Type B pancreatic cell (in vitro differentiated cells): ENCODE measurements at regions not wholly inside any gene's neighbourhood (a gene's known extent, or its start where the extent isn't known, plus 50 kb on each side); places are given as distances from the start of the nearest gene placed in this dataset.

Source experiments
- DNase-seq: peaks from one replicate; pipeline ENCODE4 v3.0.0; 2021; ENCODE audit warnings: mixed read lengths; ENCODE audit not compliant: unreplicated experiment; ENCODE audit errors: extremely low spot score
- H3K27ac Mint-ChIP-seq: 2 replicates; pipeline ENCODE4 v1.8.0; 2021; ENCODE audit warnings: mild to moderate bottlenecking, mixed read lengths
- H3K27me3 Mint-ChIP-seq: 2 replicates; pipeline ENCODE4 v1.8.0; 2021; ENCODE audit warnings: mixed read lengths
- H3K36me3 Mint-ChIP-seq: 2 replicates; pipeline ENCODE4 v1.8.0; 2021; ENCODE audit warnings: mixed read lengths
- H3K4me1 Mint-ChIP-seq: one replicate; pipeline ENCODE4 v1.8.0; 2021; ENCODE audit warnings: mixed read lengths; ENCODE audit not compliant: unreplicated experiment
- H3K4me3 Mint-ChIP-seq: 2 replicates; pipeline ENCODE4 v1.8.0; 2021; ENCODE audit warnings: mild to moderate bottlenecking, mixed read lengths
- H3K9me3 Mint-ChIP-seq: 2 replicates; pipeline ENCODE4 v1.8.0; 2021; ENCODE audit warnings: mixed read lengths
- CTCF ChIP-seq: fragments of 200-600 bp; sonication (generic); conservative IDR thresholded peaks from 2 replicates; pipeline ENCODE4 v1.5.0; 2021; ENCODE audit warnings: antibody characterized with exemption, mild to moderate bottlenecking

GRCh38 chr2:78506301-78506700 lies 519.2 kb upstream of the REG3G start:
- no peaks in the 10 kb centered on the region for H3K27me3 Mint-ChIP-seq
- no peaks in the 10 kb centered on the region for H3K9me3 Mint-ChIP-seq
- H3K36me3 Mint-ChIP-seq: no peaks in the 10 kb centered on the region
- H3K27ac Mint-ChIP-seq: no peak overlapping the region
- H3K4me1 Mint-ChIP-seq: no peaks in the 10 kb centered on the region
- TF ChIP-seq CTCF: no peak
- no peak overlapping the region for H3K4me3 Mint-ChIP-seq
- no peak for DNase-seq

- no peak for TF ChIP-seq CTCF
- Mint-ChIP-seq H3K4me1 (no peaks in the 10 kb centered on the region), H3K36me3 (no peaks in the 10 kb centered on the region), H3K27me3 (no peaks in the 10 kb centered on the region), H3K9me3 (peaks cover 5% of the 10 kb centered on the region), H3K27ac (no peak overlapping the region), H3K4me3 (no peak overlapping the region)
- no peak for DNase-seq
These were observed 503.6 kb upstream of the REG3G start for GRCh38 chr2:78521938-78522337.

- H3K27me3 Mint-ChIP-seq: no peaks in the 10 kb centered on the region
- no peaks in the 10 kb centered on the region for H3K9me3 Mint-ChIP-seq
- TF ChIP-seq CTCF: no peak
- H3K27ac Mint-ChIP-seq: no peak overlapping the region
- no peak for DNase-seq
- no peak overlapping the region for H3K4me3 Mint-ChIP-seq
- no peaks in the 10 kb centered on the region for H3K36me3 Mint-ChIP-seq
- H3K4me1 Mint-ChIP-seq: peaks cover 8% of the 10 kb centered on the region
These were observed 492.6 kb upstream of the REG3G start for GRCh38 chr2:78532762-78533379.

- H3K4me1 Mint-ChIP-seq: peaks cover 8% of the 10 kb centered on the region
- no peak overlapping the region for H3K27ac Mint-ChIP-seq
- H3K9me3 Mint-ChIP-seq: no peaks in the 10 kb centered on the region
- no peak for DNase-seq
- TF ChIP-seq CTCF: no peak
- H3K27me3 Mint-ChIP-seq: no peaks in the 10 kb centered on the region
- H3K4me3 Mint-ChIP-seq: no peak overlapping the region
- H3K36me3 Mint-ChIP-seq: no peaks in the 10 kb centered on the region
These were observed 490.1 kb upstream of the REG3G start for GRCh38 chr2:78535395-78535794.

GRCh38 chr2:78538322-78538721 lies 487.2 kb upstream of the REG3G start:
- Mint-ChIP-seq H3K4me3 (no peak overlapping the region), H3K27ac (no peak overlapping the region), H3K36me3 (no peaks in the 10 kb centered on the region), H3K27me3 (no peaks in the 10 kb centered on the region), H3K9me3 (peaks cover 6% of the 10 kb centered on the region), H3K4me1 (no peaks in the 10 kb centered on the region)
- DNase-seq: no peak
- no peak for TF ChIP-seq CTCF

GRCh38 chr2:78540255-78540654 lies 485.2 kb upstream of the REG3G start:
- Mint-ChIP-seq H3K4me1 (no peaks in the 10 kb centered on the region), H3K27ac (no peak overlapping the region), H3K9me3 (peaks cover 6% of the 10 kb centered on the region), H3K36me3 (no peaks in the 10 kb centered on the region), H3K27me3 (no peaks in the 10 kb centered on the region), H3K4me3 (no peak overlapping the region)
- DNase-seq: no peak
- TF ChIP-seq CTCF: no peak
